ENCODE measurements at regions not wholly inside any gene's neighbourhood (a gene's known extent, or its start where the extent isn't known, plus 50 kb on each side); places are given as distances from the start of the nearest gene placed in this dataset.
"Not testable (repeated sequence)": the region's sequence is repeated elsewhere in the genome, so short reads cannot be mapped to it uniquely, and the experiment has no call there.

GRCh38 chr14:46596236-46596635, 55.3 kb downstream of the RPL10L start:
- DNase-seq (ENCODE audit: low spot score): no peak

GRCh38 chr14:46582826-46583225, 68.8 kb downstream of the RPL10L start:
- no peak for DNase-seq (ENCODE audit: low spot score)

GRCh38 chr14:46581036-46581671, 70.4 kb downstream of the RPL10L start:
- DNase-seq (ENCODE audit: low spot score): peak; percentile 6

- no peak for DNase-seq (ENCODE audit: low spot score)
These were observed 76.6 kb downstream of the RPL10L start for GRCh38 chr14:46574978-46575375.

- DNase-seq (ENCODE audit: low spot score): no peak
These were observed 77.2 kb downstream of the RPL10L start for GRCh38 chr14:46574221-46574977.

GRCh38 chr14:46573498-46573897, 78.1 kb downstream of the RPL10L start:
- DNase-seq (ENCODE audit: low spot score): no peak

GRCh38 chr14:46571970-46572369, 79.6 kb downstream of the RPL10L start:
- DNase-seq (ENCODE audit: low spot score): no peak

- not testable (repeated sequence) for DNase-seq (ENCODE audit: low spot score)
These were observed 83.4 kb downstream of the RPL10L start for GRCh38 chr14:46568161-46568560.

GRCh38 chr14:46550836-46551235, 100.7 kb downstream of the RPL10L start:
- no peak for DNase-seq (ENCODE audit: low spot score)

- DNase-seq (ENCODE audit: low spot score): no peak
These were observed 110.6 kb downstream of the RPL10L start for GRCh38 chr14:46540986-46541385.

GRCh38 chr14:46519121-46519520, 132.5 kb downstream of the RPL10L start:
- DNase-seq (ENCODE audit: low spot score): no peak

- not testable (repeated sequence) for DNase-seq (ENCODE audit: low spot score)
These were observed 142.8 kb downstream of the RPL10L start for GRCh38 chr14:46508752-46509151.

GRCh38 chr14:46499521-46499920, 152.1 kb downstream of the RPL10L start:
- no peak for DNase-seq (ENCODE audit: low spot score)

GRCh38 chr14:46496409-46496808, 155.2 kb downstream of the RPL10L start:
- no peak for DNase-seq (ENCODE audit: low spot score)

GRCh38 chr14:46490238-46490685, 161.3 kb downstream of the RPL10L start:
- DNase-seq (ENCODE audit: low spot score): no peak

- no peak for DNase-seq (ENCODE audit: low spot score)
These were observed 163.2 kb downstream of the RPL10L start for GRCh38 chr14:46488374-46488773.

GRCh38 chr14:46487582-46488350, 163.8 kb downstream of the RPL10L start:
- DNase-seq (ENCODE audit: low spot score): no peak

- no peak for DNase-seq (ENCODE audit: low spot score)
These were observed 169.4 kb downstream of the RPL10L start for GRCh38 chr14:46482200-46482599.

- DNase-seq (ENCODE audit: low spot score): no peak
These were observed 170.8 kb downstream of the RPL10L start for GRCh38 chr14:46480817-46481216.

- no peak for DNase-seq (ENCODE audit: low spot score)
These were observed 179.3 kb downstream of the RPL10L start for GRCh38 chr14:46472261-46472660.

GRCh38 chr14:46464341-46464740, 187.2 kb downstream of the RPL10L start:
- DNase-seq (ENCODE audit: low spot score): no peak

GRCh38 chr14:46451800-46452199, 199.8 kb downstream of the RPL10L start:
- no peak for DNase-seq (ENCODE audit: low spot score)

- DNase-seq (ENCODE audit: low spot score): no peak
These were observed 206.9 kb downstream of the RPL10L start for GRCh38 chr14:46444666-46445065.

Data from cerebellar cortex (tissue), 1 donor.